ENCODE measurements at regions not wholly inside any gene's neighbourhood (a gene's known extent, or its start where the extent isn't known, plus 50 kb on each side); places are given as distances from the start of the nearest gene placed in this dataset.

- peak in 1 of 2 experiments; percentile 16; a peak in 1 of 4 replicates for TF ChIP-seq RAD21 (IDR thresholded peaks at IDR 0.05 in 1 of 2, conservative IDR thresholded peaks at IDR 0.05 in 1 of 2; ENCODE audit: low read depth in 2 of 2, low read length in 2 of 2)
Measured at GRCh38 chr20:4569092-4569491, 117.2 kb upstream of the PRNP start (continued).

Data from H1 (cell line).